Fibroblast of the aortic adventitia (primary cell): ENCODE measurements at regions not wholly inside any gene's neighbourhood (a gene's known extent, or its start where the extent isn't known, plus 50 kb on each side); places are given as distances from the start of the nearest gene placed in this dataset.
"Not testable (repeated sequence)": the region's sequence is repeated elsewhere in the genome, so short reads cannot be mapped to it uniquely, and the experiment has no call there.

Source experiments
- DNase-seq: peaks from one replicate; pipeline ENCODE4 v3.0.0-alpha.2; 2010; ENCODE audit warnings: low read depth
- H3K4me3 ChIP-seq: 2 replicates; pipeline ENCODE4 v1.5.1; 2011; ENCODE audit warnings: low read depth, mild to moderate bottlenecking, control low read depth, low read length, moderate library complexity
- CTCF ChIP-seq: IDR thresholded peaks from 2 replicates; pipeline ENCODE4 v1.5.1; 2011; ENCODE audit warnings: mild to moderate bottlenecking, low read length, control low read depth, inconsistent platforms; ENCODE audit not compliant: insufficient read depth

GRCh38 chr1:60813071-60813470, 269.3 kb upstream of the NFIA start:
- H3K4me3 ChIP-seq: no peak overlapping the region
- no peak for TF ChIP-seq CTCF
- no peak for DNase-seq

GRCh38 chr1:60809204-60809980, 273.0 kb upstream of the NFIA start:
- H3K4me3 ChIP-seq: no peak overlapping the region
- DNase-seq: no peak
- no peak for TF ChIP-seq CTCF

GRCh38 chr1:60808676-60809075, 273.7 kb upstream of the NFIA start:
- DNase-seq: no peak
- no peak for TF ChIP-seq CTCF
- no peak overlapping the region for H3K4me3 ChIP-seq

GRCh38 chr1:60802884-60803283, 279.5 kb upstream of the NFIA start:
- DNase-seq: no peak
- no peak overlapping the region for H3K4me3 ChIP-seq
- no peak for TF ChIP-seq CTCF

- no peak for DNase-seq
- TF ChIP-seq CTCF: no peak
- no peak overlapping the region for H3K4me3 ChIP-seq
Observed at GRCh38 chr1:60797351-60797750, 285.0 kb upstream of the NFIA start.

GRCh38 chr1:60791226-60791625, 291.1 kb upstream of the NFIA start:
- no peak overlapping the region for H3K4me3 ChIP-seq
- TF ChIP-seq CTCF: no peak
- DNase-seq: no peak

GRCh38 chr1:60773099-60773498, 309.3 kb upstream of the NFIA start:
- H3K4me3 ChIP-seq: not testable (repeated sequence)

More at GRCh38 chr1:60773099-60773498, 309.3 kb upstream of the NFIA start:
- DNase-seq: not testable (repeated sequence)
